ENCODE measurements at regions not wholly inside any gene's neighbourhood (a gene's known extent, or its start where the extent isn't known, plus 50 kb on each side); places are given as distances from the start of the nearest gene placed in this dataset.

GRCh38 chr4:123479944-123480343 is 83.3 kb downstream of the SPRY1 start:
- TF ChIP-seq CTCF (IDR thresholded peaks at IDR 0.05; ENCODE audit: low read depth, low read length) = no peak
- H3K4me3 ChIP-seq (ENCODE audit: low read depth, low read length) = no peak overlapping the region

GRCh38 chr4:123480706-123481418 is 84.3 kb downstream of the SPRY1 start:
- H3K4me3 ChIP-seq (ENCODE audit: low read depth, low read length) = no peak overlapping the region
- TF ChIP-seq CTCF (IDR thresholded peaks at IDR 0.05; ENCODE audit: low read depth, low read length) = no peak

- no peak overlapping the region for H3K4me3 ChIP-seq (ENCODE audit: low read depth, low read length)
- TF ChIP-seq CTCF (IDR thresholded peaks at IDR 0.05; ENCODE audit: low read depth, low read length) = no peak
Observed at GRCh38 chr4:123481717-123482116, 85.1 kb downstream of the SPRY1 start.

- H3K4me3 ChIP-seq (ENCODE audit: low read depth, low read length) = no peak overlapping the region
- TF ChIP-seq CTCF (IDR thresholded peaks at IDR 0.05; ENCODE audit: low read depth, low read length) = no peak
Observed at GRCh38 chr4:123484291-123484926, 87.8 kb downstream of the SPRY1 start.

GRCh38 chr4:123485601-123486000 is 89.0 kb downstream of the SPRY1 start:
- no peak for TF ChIP-seq CTCF (IDR thresholded peaks at IDR 0.05; ENCODE audit: low read depth, low read length)
- H3K4me3 ChIP-seq (ENCODE audit: low read depth, low read length) = no peak overlapping the region

- no peak overlapping the region for H3K4me3 ChIP-seq (ENCODE audit: low read depth, low read length)
- no peak for TF ChIP-seq CTCF (IDR thresholded peaks at IDR 0.05; ENCODE audit: low read depth, low read length)
Observed at GRCh38 chr4:123488916-123489315, 92.3 kb downstream of the SPRY1 start.

- no peak for TF ChIP-seq CTCF (IDR thresholded peaks at IDR 0.05; ENCODE audit: low read depth, low read length)
- no peak overlapping the region for H3K4me3 ChIP-seq (ENCODE audit: low read depth, low read length)
Observed at GRCh38 chr4:123495530-123495929, 98.9 kb downstream of the SPRY1 start.
